SK-N-SH treated with all-trans-retinoic acid at 6 μM for 48 hours (cell line): ENCODE measurements at regions not wholly inside any gene's neighbourhood (a gene's known extent, or its start where the extent isn't known, plus 50 kb on each side); places are given as distances from the start of the nearest gene placed in this dataset.

Experiments
- ATAC-seq: fragments of 200-7000 bp; cut with Tn5 transposase; 3 replicates; pipeline ENCODE4 v1.9.1; 2020; ENCODE audit warnings: mild to moderate bottlenecking, moderate library complexity
- ARNTL ChIP-seq: fragments of 450-650 bp; formaldehyde crosslinking; IDR thresholded peaks from 2 replicates; pipeline ENCODE4 v1.5.0; 2020; ENCODE audit warnings: low read depth, mild to moderate bottlenecking, moderate library complexity, borderline replicate concordance
- BACH2 ChIP-seq: fragments of 250-450 bp; sonication (Bioruptor Pico); IDR thresholded peaks from 2 replicates; pipeline ENCODE4 v1.9.0; 2021; ENCODE audit warnings: mild to moderate bottlenecking, borderline replicate concordance
- CREB5 ChIP-seq: fragments of 250-450 bp; sonication (Bioruptor Pico); IDR thresholded peaks from 2 replicates; pipeline ENCODE4 v1.5.1; 2020; ENCODE audit warnings: low read depth, mild to moderate bottlenecking, moderate library complexity
- CSDC2 ChIP-seq: fragments of 250-450 bp; sonication (Bioruptor Pico); IDR thresholded peaks from 2 replicates; pipeline ENCODE4 v1.5.0; 2020; ENCODE audit warnings: mild to moderate bottlenecking, moderate library complexity
- CSRNP3 ChIP-seq: fragments of 250-450 bp; sonication (Bioruptor Pico); IDR thresholded peaks from 2 replicates; pipeline ENCODE4 v1.5.1; 2021; ENCODE audit warnings: mild to moderate bottlenecking, moderate library complexity
- GLIS3 ChIP-seq: fragments of 250-450 bp; sonication (Bioruptor Pico); IDR thresholded peaks from 2 replicates; pipeline ENCODE4 v1.5.0; 2020; ENCODE audit warnings: mild to moderate bottlenecking, moderate library complexity
- ISL1 ChIP-seq: fragments of 250-450 bp; sonication (Bioruptor Pico); IDR thresholded peaks from 2 replicates; pipeline ENCODE4 v2.1.2; 2022; ENCODE audit warnings: mild to moderate bottlenecking, moderate library complexity
- OSR1 ChIP-seq: fragments of 250-450 bp; sonication (Bioruptor Pico); IDR thresholded peaks from 2 replicates; pipeline ENCODE4 v1.8.0; 2022; ENCODE audit warnings: moderate library complexity, mild to moderate bottlenecking, inconsistent platforms
- PATZ1 ChIP-seq: fragments of 250-450 bp; sonication (Bioruptor Pico); IDR thresholded peaks from 2 replicates; pipeline ENCODE4 v1.8.0; 2020; ENCODE audit warnings: mild to moderate bottlenecking, moderate library complexity, borderline replicate concordance
- POU6F1 ChIP-seq: fragments of 250-450 bp; sonication (Bioruptor Pico); IDR thresholded peaks from 2 replicates; pipeline ENCODE4 v1.8.0; 2021; ENCODE audit warnings: low read depth, mild to moderate bottlenecking, moderate library complexity, borderline replicate concordance
- PPARA ChIP-seq: fragments of 250-450 bp; sonication (Bioruptor Pico); IDR thresholded peaks from 2 replicates; pipeline ENCODE4 v1.5.0; 2020; ENCODE audit warnings: mild to moderate bottlenecking, borderline replicate concordance
- SNAI2 ChIP-seq: fragments of 250-450 bp; sonication (Bioruptor Pico); IDR thresholded peaks from 2 replicates; pipeline ENCODE4 v1.5.0; 2020; ENCODE audit warnings: mild to moderate bottlenecking, moderate library complexity
- TCF4 ChIP-seq: fragments of 250-450 bp; sonication (Bioruptor Pico); IDR thresholded peaks from 2 replicates; pipeline ENCODE4 v1.8.0; 2021; ENCODE audit warnings: mild to moderate bottlenecking, moderate library complexity, borderline replicate concordance
- TOX ChIP-seq: fragments of 250-450 bp; sonication (Bioruptor Pico); IDR thresholded peaks from 2 replicates; pipeline ENCODE4 v1.8.0; 2021; ENCODE audit warnings: mild to moderate bottlenecking, moderate library complexity, borderline replicate concordance
- TSHZ2 ChIP-seq: fragments of 250-450 bp; sonication (Bioruptor Pico); IDR thresholded peaks from 2 replicates; pipeline ENCODE4 v1.5.0; 2020; ENCODE audit warnings: mild to moderate bottlenecking, moderate library complexity
- ZC3H10 ChIP-seq: fragments of 250-450 bp; sonication (Bioruptor Pico); IDR thresholded peaks from 2 replicates; pipeline ENCODE4 v1.5.1; 2021; ENCODE audit warnings: mild to moderate bottlenecking, moderate library complexity
- ZFP3 ChIP-seq: fragments of 250-450 bp; sonication (Bioruptor Pico); IDR thresholded peaks from 2 replicates; pipeline ENCODE4 v1.5.0; 2020; ENCODE audit warnings: mild to moderate bottlenecking, moderate library complexity
- ZNF565 ChIP-seq: fragments of 450-650 bp; formaldehyde crosslinking; conservative IDR thresholded peaks from 2 replicates; pipeline ENCODE4 v1.5.0; 2020; ENCODE audit warnings: low read depth, mild to moderate bottlenecking, moderate library complexity
- ZNF70 ChIP-seq: fragments of 450-650 bp; formaldehyde crosslinking; IDR thresholded peaks from 2 replicates; pipeline ENCODE4 v1.5.0; 2020; ENCODE audit warnings: mild to moderate bottlenecking, moderate library complexity
- ZNF8 ChIP-seq: fragments of 450-650 bp; formaldehyde crosslinking; IDR thresholded peaks from 2 replicates; pipeline ENCODE4 v1.5.0; 2020; ENCODE audit warnings: mild to moderate bottlenecking, moderate library complexity

- TF ChIP-seq CSDC2 (CRISPR knock-in tag) (no peak), ZNF565 (CRISPR knock-in tag) (no peak), PATZ1 (CRISPR knock-in tag) (no peak), ISL1 (CRISPR knock-in tag) (no peak), TSHZ2 (CRISPR knock-in tag) (no peak), PPARA (no peak), OSR1 (CRISPR knock-in tag) (no peak), ZNF70 (CRISPR knock-in tag) (no peak), ZNF8 (CRISPR knock-in tag) (no peak), SNAI2 (no peak), ARNTL (CRISPR knock-in tag) (no peak), TOX (CRISPR knock-in tag) (no peak), ZC3H10 (CRISPR knock-in tag) (no peak), BACH2 (CRISPR knock-in tag) (no peak), CREB5 (CRISPR knock-in tag) (no peak), TCF4 (CRISPR knock-in tag) (no peak), POU6F1 (CRISPR knock-in tag) (no peak), GLIS3 (CRISPR knock-in tag) (no peak)
- ATAC-seq: no peak
These were observed 450.0 kb upstream of the SLC14A2 start for GRCh38 chr18:45165176-45165713.

GRCh38 chr18:45165871-45166270 is 449.4 kb upstream of the SLC14A2 start:
- ATAC-seq: no peak
- TF ChIP-seq ZNF70 (CRISPR knock-in tag): no peak
- no peak for TF ChIP-seq ZFP3 (CRISPR knock-in tag)
- TF ChIP-seq CSRNP3 (CRISPR knock-in tag): no peak
- no peak for TF ChIP-seq BACH2 (CRISPR knock-in tag)
- no peak for TF ChIP-seq TOX (CRISPR knock-in tag)
- TF ChIP-seq ZNF565 (CRISPR knock-in tag): no peak
- TF ChIP-seq SNAI2: no peak
- TF ChIP-seq ZC3H10 (CRISPR knock-in tag): no peak
- TF ChIP-seq ZNF8 (CRISPR knock-in tag): no peak
- no peak for TF ChIP-seq CREB5 (CRISPR knock-in tag)
- no peak for TF ChIP-seq POU6F1 (CRISPR knock-in tag)
- no peak for TF ChIP-seq PATZ1 (CRISPR knock-in tag)
- TF ChIP-seq, all 23 proteins: peak for 0
